Activated CD4-positive, alpha-beta T cell treated with anti-CD3 and anti-CD28 coated beads for 1 hour (primary cell): ENCODE measurements at regions not wholly inside any gene's neighbourhood (a gene's known extent, or its start where the extent isn't known, plus 50 kb on each side); places are given as distances from the start of the nearest gene placed in this dataset.

Experiments
- DNase-seq: peaks from one replicate; pipeline ENCODE4 v3.0.0-alpha.2; 2020

DNA sequence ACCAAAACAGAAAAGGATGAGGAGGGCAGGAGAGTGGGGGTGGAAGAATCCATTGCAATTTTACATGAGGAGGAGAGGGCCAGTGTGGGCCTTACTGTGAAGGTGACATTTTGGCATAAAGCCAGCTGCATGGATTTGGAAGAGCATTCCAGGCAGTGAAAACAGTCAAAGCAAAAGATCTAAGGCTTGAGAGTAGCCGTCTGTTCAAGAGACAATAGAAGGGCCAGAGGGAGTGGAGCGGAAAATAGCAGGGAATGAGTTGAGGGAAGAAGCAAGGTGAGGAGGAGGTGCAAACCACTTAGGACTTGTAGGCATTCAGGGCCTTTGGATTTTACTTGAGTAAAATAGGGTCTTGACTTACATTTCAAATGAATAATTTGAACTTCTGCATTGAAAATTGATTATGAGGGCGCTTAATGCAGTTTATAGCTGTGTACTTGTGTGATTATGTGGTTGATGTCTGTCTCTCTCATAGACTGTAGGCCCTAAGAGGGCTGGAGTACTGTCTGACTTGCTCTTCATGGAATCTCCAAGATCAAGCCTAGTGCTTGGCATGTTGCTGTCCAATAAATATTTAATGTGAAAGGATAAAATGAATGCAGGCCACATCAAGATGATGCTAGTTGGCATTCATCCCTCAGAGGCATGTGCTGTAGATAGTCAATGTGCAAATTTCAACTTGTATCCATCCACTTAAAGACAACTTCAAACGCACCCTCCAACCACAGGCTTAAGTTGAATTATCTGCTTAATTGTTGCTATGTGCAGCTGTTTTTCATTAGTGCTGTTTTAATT, 772.1 kb upstream of the RBFOX1 start:
- no peak for DNase-seq

DNA sequence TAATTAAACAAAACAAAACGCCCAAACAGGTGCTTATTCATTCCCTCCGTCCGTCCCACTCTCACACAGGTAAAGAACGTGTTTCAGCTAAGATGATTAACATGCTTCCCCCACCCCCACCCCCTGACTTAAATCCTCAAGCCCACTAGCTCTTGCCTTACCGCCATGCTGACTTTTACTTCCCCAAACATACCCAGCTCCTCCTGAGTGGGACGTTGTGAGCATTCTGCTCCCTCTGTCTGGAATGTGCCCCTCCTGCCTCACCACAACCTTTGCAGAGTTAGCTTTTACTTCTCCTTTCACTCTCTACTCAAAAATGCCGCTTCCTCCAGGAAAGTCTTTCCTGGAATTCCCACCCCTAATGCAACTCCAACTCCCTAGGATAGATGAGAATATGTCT, 774.0 kb upstream of the RBFOX1 start:
- no peak for DNase-seq

DNA sequence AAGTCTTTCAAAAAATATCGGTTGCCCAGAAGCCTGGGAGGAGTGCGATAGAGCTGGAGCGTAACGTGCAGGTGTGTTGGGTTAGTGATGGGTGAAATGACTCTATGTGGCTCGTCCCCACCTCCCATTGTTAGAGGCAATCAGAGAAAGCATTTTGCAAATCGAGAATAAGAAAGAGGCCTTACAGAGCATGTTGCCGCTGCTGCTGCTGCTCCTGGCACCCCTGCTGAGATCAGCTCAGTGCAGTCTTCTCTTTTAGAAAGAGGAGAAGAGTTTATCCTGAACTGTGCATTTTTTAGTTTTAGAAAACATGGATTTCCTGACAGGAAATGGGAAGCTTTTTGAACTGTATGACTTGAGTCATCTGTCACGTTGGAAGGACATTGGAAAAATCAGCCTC, 774.5 kb upstream of the RBFOX1 start:
- DNase-seq: no peak

DNA sequence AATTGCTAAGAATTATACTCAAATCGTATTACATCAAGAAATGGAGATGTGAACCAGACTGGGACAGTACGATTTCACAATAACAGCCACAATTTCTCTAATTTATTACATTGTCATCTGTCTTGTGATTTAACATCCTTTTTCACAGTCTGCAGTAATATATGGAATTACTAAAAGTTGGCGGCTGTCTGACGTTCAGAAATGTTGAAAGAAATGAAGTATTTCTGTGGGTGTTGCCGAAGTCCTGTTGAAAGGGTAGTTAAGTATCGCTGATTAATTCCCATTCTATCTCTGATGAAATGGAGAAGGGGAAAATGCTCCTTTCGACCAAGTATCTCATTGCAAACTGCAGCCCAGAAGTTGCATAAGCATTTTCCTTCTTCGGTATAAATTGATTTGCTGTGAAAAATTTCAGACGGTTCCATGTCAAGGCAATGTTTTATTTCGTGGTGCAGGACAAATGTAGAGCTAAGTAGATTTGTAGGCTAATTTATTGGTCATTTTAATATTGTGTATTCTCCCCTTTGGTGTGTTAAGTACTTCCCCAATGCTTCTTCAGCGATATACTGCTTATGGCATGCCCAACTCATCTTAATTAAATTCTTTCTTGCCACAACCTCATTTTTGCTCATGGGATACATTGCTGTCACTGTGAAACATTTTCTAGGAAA, 775.2 kb upstream of the RBFOX1 start:
- no peak for DNase-seq

DNA sequence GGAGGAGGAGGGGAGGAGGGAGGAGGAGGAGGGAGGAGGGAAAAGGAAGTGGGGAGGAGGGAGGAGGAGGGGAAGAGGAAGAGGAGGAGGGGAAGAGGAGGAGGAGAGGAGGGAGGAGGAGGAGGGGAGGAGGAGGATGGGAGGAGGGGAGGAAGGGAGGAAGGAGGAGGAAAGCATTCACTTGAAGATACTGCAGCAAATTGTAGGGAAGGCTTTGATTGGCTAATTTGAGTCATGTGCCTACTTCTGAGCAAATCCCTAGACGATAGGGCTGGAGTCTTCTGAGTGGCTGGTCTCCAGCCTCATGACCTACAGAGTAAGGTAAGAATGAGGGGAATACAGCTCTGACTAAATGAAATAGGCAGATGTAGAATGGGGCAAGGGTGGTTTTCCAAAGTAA, 783.2 kb upstream of the RBFOX1 start:
- no peak for DNase-seq

DNA sequence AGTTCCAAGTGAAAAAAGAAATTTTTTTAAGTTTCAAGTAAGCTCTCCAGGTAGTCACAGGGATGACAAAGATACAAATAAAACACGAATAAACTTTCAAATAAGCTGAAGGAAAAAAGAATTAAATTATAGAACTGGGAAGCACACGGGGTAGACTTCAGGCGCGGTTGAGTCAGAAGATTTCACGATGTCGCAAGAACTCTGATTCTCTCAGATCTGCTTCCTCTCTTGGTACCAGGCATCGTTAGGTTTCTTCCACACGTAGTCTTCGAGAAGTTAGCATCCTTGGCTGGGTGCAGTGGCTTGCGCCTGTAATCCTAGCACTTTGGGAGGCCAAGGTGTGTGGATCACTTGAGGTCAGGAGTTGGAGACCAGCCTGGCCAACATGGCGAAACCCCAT, 784.1 kb upstream of the RBFOX1 start:
- no peak for DNase-seq

DNA sequence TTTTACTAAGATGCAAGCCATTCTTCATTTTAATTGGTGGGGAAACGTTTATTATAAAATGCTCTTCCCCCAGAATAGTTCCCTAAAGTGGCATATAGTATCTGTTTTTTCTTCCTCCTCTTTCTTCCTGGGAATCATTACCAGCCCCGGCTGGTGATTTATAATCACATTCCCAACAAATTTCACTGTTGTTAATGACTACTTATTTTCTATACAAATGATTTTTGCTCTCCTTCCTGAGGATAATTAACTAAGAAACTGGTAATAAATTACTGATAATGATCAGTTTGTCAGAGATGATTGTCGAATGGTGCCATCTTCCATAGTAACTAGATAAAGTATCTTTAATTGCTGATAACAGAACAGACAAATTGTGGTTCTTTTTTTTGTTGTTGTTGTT, 785.5 kb upstream of the RBFOX1 start:
- DNase-seq: no peak

DNA sequence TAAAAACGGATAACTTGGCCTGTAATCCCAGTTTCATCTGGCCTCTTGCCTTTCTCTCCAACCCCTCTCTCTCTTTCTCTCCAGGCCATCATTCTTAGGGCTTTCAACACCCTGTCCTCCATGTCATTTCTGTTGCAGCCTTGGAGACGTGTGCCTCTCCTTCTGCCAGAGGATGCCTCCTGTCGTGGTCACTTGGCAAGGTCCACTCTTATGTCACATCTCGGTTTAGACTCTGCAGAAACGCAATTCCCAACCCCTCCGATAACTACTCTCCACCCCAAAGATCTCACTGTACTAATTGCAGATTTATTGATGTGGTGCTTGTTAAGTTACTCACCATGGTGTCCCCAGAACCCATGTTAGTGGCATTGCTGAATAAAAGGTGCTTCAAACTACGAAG, 787.3 kb upstream of the RBFOX1 start:
- DNase-seq: no peak

DNA sequence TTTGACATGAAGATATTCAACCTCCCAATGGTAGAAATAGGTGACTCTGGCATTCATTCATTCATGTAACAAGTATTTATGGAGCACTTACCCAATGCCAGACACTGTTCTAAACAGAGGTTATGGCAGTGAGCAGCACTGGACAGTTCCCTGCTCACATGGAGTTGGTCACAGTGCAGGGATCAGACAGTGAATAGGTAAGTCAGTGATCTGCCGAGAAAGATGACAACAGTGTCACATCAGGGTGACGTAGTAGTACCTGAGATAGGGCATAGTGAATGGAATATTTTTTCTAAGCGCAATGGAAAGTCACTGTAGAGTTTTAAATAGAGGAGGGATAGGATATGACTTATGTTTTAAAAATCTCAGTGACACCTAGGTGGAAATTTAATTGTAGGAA, 791.4 kb upstream of the RBFOX1 start:
- no peak for DNase-seq

DNA sequence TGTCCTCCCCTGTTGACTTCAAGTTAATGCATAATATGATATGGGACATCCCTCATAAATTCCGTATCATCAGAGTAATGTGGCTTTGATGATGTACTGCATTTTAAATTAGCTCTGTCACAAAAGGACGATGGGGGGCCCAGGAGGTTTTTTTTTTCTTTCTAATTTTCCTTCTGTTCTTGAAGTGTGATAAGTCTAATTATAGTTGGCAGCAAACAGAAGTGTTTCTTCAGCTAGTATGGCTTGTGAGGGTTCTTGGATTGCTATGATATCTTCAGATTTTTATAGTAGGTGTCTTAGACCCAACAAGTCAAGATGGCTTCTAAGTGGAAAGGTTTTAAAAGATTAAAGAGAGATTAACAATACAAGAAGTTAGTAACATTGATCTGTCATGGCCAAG, 796.2 kb upstream of the RBFOX1 start:
- DNase-seq: no peak

DNA sequence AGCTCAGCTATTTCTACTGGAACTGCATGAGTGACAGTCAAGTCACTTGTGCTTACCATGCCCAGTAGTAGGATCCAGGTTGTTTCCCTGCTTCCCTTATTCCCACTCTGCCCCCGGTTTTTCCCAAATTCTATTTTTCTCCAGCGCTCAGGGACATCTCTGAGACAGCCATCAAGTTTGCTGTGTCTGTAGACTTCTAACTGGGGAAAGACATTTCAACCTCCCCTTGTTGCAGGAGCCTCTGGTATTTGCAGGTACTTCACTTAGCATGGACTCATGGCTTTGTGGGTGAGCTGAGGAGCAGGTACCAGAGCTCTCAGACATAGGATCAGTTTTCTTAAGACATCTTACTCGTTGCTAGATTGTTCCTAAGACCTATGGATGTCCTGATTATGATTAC, 801.6 kb upstream of the RBFOX1 start:
- DNase-seq: no peak

DNA sequence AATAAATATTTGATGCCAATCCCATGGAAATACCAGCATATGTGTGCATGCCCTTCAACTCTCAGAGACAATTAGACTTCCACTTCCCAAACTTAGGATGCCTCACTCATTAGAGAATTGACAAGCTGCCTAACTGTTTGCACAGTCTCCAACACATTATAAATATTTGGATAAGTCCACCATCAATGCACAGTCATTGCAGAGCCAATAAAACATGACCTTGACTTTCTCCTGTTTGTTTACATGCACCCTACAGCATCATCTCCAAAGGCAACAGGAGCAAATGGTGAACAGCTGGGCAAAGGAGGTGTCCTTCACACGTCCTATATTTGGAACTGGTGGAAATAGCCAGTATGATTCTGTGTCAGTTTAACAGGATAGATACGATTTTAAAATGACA, 804.4 kb upstream of the RBFOX1 start:
- no peak for DNase-seq

DNA sequence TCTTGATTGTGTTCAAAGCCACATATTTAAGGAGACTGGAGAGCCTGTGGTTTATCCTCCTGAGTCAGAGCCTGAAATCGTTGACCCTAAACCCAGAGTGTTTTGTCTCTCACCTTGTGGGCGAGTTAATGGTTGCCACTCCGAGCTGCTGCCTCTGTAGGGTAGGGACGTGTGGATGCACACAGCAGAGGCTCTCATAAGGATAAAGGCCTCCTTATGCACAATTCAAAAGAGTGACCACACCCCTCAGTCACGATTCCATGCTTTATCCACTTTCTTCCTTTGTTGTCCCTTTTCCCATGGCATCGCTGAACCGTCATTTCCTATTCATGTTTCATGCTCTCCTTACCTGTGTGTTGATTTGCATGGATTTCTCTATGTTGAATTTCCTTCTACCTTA, 805.0 kb upstream of the RBFOX1 start:
- DNase-seq: no peak

DNA sequence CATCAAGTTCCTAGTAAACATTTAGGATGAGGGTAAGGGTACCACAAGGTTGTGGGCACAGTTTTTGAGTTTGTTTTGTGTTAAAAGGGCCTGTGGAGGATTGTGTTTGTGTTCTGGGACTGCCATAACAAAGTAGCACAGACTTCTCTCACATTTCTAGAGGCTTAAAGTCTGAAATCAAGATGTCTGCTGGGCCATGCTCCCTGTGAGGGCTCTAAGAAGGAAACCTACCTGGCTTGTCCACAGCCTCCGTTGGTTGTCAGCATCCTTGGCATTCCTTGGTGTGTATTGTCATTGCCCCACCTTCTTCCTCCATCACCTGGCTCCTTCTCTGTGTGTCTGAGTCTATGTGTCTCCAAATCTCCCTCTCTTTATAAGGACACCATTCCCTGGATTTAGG, 808.1 kb upstream of the RBFOX1 start:
- no peak for DNase-seq

DNA sequence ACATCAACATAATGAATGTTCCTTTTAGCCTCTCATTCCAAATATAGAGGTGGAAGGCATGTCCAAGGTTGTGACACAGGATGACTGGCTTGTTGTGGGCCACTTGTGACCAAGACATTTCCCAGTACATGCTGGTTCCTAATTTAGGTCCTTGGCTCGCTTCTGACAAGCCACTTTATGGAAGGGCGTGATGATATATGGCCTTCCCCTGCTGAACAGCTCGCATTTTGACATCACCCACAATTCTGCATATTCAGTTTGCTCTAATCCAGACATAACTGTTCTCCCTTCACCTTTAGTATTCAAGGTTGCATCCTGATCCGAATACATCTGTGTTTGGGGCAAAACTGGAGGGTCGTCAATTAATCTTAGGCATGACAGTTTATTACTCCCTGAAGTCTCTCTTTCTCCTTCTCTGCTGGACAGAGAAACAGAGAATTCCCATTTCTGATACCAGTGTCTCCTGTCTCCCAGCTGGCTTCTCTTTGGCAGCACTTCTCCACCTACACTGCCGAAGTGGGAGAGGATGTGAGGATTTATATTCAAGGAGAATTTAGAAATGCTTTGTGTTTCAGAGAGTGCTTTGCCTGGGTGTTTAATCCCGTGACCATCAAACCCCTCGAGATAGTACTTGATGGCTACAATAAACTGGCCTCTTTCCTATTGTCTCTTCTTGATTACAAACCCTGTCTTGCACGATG, 815.5 kb upstream of the RBFOX1 start:
- DNase-seq: no peak

DNA sequence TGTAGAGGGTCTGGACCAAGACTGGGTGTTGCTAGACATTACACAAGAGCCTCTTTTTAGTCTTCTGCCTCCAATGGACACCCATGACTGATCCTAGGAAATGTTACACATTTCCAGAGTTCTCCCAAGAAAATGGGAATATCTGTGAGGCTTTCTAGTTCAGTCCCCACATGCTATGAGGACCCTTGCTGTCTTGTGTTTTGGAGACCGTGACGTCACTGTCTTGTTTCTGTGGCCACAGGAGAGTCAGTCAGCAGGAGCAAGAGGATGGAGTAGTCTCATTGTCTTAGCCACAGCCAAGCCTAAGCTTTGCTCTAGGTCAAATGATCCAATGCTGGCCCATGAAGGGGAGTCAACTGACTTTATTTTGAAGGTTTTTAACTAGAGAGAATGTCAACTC, 820.1 kb upstream of the RBFOX1 start:
- no peak for DNase-seq

DNA sequence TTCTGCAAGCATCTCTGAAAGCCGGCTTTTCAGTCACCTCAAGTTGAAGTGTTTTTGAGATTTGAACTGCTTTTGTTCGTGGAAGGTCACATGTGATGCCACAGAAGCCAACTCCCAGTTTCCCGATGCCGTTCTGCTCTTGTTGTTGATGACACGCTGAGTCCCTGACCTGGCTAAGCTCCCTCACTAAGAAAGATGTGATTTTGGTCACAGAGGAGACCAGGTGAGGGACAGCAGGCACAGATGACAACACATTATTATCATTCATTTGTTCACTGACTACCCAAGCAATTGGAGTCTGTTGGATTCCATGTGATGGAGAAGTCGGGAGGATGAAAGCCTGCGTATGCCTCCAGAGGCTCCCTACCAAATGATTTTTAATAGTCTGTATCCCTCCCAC, 822.4 kb upstream of the RBFOX1 start:
- DNase-seq: no peak

DNA sequence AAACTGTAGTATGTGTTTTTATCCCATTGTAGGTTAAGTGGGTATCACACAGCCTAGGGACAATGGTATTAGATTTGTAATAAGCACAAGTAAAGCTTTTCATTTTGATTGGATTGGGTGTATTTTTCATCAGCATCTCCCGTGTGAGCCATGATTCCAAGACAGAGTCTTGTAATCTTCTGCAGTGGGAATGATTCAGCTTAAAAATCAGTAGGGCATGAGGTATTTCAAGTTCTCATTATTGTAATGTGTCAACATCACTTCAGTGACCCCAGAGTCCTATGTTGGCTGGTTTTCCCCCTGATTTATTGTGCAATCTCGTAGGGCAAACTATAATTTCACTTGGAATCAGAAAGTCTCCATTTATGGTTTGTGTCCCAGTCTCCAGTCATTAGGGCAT, 833.2 kb upstream of the RBFOX1 start:
- DNase-seq: no peak

DNA sequence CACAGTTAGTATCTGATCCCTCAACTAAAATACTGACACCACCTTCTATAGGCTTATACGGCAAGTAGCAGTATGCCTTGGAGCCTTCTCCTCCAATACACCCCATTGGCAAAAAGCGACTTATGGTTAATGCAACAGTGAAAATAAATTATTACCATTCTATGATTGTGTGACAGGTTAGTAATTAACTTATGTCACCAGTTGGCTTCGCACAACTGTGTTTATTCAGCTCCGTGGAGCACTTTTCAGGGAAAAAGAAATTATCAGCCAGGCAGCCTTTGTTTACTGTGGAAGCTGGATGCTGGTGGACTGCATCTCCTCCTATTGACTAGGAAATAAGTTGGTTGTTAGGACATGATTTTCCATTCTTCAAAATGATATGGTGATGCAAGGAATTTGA, 833.8 kb upstream of the RBFOX1 start:
- DNase-seq: no peak

DNA sequence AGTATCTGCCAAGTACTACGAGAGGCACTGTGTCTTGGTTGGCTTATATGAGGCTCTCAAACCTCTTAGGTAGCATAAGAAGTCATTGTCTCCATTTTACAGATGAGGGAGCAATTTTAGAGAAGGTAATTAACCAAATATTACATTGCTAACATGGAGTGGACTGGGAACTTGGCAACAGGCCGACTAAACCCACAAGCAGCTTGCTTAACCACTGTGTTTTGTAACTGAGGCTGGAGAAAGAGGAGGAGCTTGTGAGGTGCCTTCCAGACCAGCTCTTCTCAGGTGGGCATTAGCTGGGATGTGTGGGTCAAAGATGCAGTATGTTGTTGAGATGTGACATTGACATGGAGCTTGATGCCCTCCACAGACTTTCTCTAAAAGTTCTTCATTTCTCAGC, 835.6 kb upstream of the RBFOX1 start:
- DNase-seq: no peak

DNA sequence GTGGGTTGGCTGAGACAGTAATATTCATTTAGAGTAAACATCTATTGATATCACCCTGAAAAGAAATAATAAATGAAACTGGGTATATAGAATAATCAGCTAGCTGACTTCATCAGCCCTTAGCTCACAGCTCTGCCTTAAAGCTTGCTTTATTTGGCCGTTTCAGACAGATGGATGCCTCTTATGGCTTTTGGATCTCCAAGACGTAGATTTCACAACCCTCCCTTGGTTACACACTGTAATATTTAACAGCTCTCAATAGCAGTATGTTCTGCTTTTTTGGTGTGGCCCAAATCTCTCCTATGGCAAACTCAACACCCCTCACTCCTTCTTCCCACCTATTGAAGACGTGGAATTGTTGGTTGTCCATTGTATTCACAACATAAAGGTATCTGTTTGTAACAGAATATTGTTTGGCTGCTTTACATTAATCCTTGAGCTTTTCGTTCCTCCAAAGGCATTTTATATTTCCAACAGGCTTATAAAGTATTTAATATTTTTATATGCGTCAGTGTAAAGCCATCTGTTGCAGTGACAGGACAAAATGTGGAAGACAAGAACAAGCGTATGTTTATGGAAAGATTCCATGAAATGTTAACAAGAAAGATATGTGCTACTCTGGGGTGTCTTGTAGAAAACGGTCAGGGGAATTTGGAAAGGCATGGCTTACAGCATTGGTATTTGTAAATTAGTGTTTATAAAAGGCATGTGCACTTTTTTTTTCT, 837.0 kb upstream of the RBFOX1 start:
- no peak for DNase-seq

DNA sequence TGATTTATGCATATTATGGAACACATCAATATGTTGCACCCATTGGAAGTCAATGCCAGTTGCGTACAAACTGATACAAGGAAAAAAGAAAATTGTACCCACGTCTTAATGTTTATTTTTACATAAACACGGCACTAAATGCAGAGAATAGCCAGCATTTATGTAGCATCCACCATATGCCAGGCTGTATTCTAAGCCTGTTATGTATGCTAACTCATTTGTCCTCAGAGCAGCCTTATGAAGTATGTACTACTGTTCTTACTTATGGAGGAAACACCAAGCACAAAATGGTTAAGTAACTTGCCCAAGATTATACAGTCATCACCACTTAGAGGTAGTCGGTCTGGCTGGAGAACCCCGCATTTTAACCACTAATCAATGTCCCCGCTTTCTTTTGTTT, 837.9 kb upstream of the RBFOX1 start:
- no peak for DNase-seq

DNA sequence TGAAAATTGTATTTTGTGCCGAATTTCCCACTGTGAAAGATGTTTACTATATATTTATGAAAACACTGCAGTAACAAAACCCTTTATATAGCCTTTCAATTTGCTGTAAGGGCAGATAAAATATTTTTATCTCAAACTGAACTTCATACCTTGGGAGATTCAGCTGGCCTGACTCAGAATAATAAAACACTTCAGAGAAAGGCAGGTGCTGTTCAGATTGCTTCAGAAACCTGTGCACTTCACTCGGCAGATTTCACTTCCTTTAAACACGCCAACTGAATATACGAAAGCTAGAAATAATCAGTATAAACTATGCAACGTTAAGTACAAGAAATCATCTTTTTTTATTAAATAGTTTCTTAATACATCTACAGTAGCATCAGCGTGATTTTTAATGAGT, 839.1 kb upstream of the RBFOX1 start:
- DNase-seq: no peak

DNA sequence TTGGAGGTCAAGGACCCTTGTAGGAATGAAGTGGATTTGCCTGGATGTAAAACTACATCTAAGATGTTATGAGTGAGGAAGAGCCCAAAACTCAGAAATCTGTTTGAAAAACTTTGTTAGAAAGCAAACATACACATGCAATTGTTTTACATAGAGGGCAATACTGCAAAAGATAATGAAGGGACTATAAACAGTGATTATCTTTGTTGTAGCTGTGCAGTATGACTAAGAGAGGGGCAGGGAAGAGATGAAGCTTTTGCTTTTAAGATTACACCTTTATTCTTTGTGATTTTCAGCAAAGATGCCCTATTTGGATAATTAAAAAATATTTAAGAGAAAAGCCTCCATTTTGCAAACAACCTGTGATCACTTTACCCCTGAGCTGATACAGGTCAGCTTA, 839.9 kb upstream of the RBFOX1 start:
- DNase-seq: no peak
